Loucy (cell line): ENCODE measurements at regions not wholly inside any gene's neighbourhood (a gene's known extent, or its start where the extent isn't known, plus 50 kb on each side); places are given as distances from the start of the nearest gene placed in this dataset.

Source experiments
- H2AFZ ChIP-seq: fragments of 200-600 bp; sonication (generic); 2 replicates; pipeline ENCODE4 v1.6.0; 2016; ENCODE audit warnings: antibody characterized with exemption, mild to moderate bottlenecking, low read length, moderate library complexity
- H3F3A ChIP-seq: fragments of 200-600 bp; 2 replicates; pipeline ENCODE4 v1.6.0; 2016; ENCODE audit warnings: antibody characterized with exemption, low read depth, mild to moderate bottlenecking
- H3K27me3 ChIP-seq: fragments of 200-600 bp; sonication (generic); 2 replicates; pipeline ENCODE4 v1.6.1; 2014; ENCODE audit warnings: low read length, mild to moderate bottlenecking; ENCODE audit not compliant: insufficient read depth, poor library complexity, severe bottlenecking
- H3K36me3 ChIP-seq: fragments of 200-600 bp; sonication (generic); 2 replicates; pipeline ENCODE4 v1.6.1; 2016; ENCODE audit warnings: low read length; ENCODE audit not compliant: insufficient read depth
- H3K4me1 ChIP-seq: fragments of 200-600 bp; sonication (generic); 2 replicates; pipeline ENCODE4 v1.5.1; 2014; ENCODE audit warnings: low read length, mild to moderate bottlenecking; ENCODE audit not compliant: insufficient read depth, poor library complexity, severe bottlenecking
- H3K4me2 ChIP-seq: fragments of 200-600 bp; sonication (generic); 2 replicates; pipeline ENCODE4 v1.6.0; 2014; ENCODE audit warnings: antibody characterized with exemption, low read length, low read depth, mild to moderate bottlenecking; ENCODE audit not compliant: poor library complexity, severe bottlenecking
- H3K4me3 ChIP-seq: fragments of 200-600 bp; sonication (generic); 2 replicates; pipeline ENCODE4 v1.5.1; 2014; ENCODE audit warnings: low read length, mild to moderate bottlenecking, mixed read lengths; ENCODE audit not compliant: poor library complexity, severe bottlenecking
- H3K79me2 ChIP-seq: fragments of 200-600 bp; sonication (generic); 2 replicates; pipeline ENCODE4 v1.6.1; 2014; ENCODE audit warnings: low read length; ENCODE audit not compliant: insufficient read depth
- H3K9ac ChIP-seq: fragments of 200-600 bp; sonication (generic); 2 replicates; pipeline ENCODE4 v1.6.0; 2014; ENCODE audit warnings: mild to moderate bottlenecking, low read depth, low read length, moderate library complexity; ENCODE audit not compliant: poor library complexity, severe bottlenecking
- H3K9me2 ChIP-seq: fragments of 200-600 bp; sonication (generic); replicated peaks from 2 replicates; pipeline ENCODE4 v1.6.1; 2016; ENCODE audit warnings: low read depth, low read length, mixed read lengths
- H3K9me3 ChIP-seq: fragments of 200-600 bp; sonication (generic); 2 replicates; pipeline ENCODE4 v1.6.1; 2014; ENCODE audit warnings: mild to moderate bottlenecking, antibody characterized with exemption, low read length, low read depth; ENCODE audit not compliant: insufficient read depth
- H4K20me1 ChIP-seq: fragments of 200-600 bp; sonication (generic); 2 replicates; pipeline ENCODE4 v1.6.0; 2014; ENCODE audit warnings: antibody characterized with exemption, low read length, mild to moderate bottlenecking; ENCODE audit not compliant: insufficient read depth, poor library complexity, severe bottlenecking
- CTCF ChIP-seq: fragments of 200-600 bp; sonication (generic); conservative IDR thresholded peaks from 2 replicates; pipeline ENCODE4 v1.5.1; 2014; ENCODE audit warnings: mild to moderate bottlenecking, antibody characterized with exemption, low read length
- EZH2phosphoT487 ChIP-seq: fragments of 200-600 bp; IDR thresholded peaks from 2 replicates; pipeline ENCODE4 v1.6.1; 2018; ENCODE audit warnings: antibody characterized with exemption, mild to moderate bottlenecking, moderate library complexity, borderline replicate concordance

GRCh38 chr15:62782896-62783295, 259.7 kb upstream of the TPM1 start:
- no peak for TF ChIP-seq CTCF
- no peak for TF ChIP-seq EZH2phosphoT487

GRCh38 chr15:62783303-62783957, 259.1 kb upstream of the TPM1 start:
- Histone ChIP-seq H3K27me3 (no peaks in the 10 kb centered on the region), H3K4me1 (no peaks in the 10 kb centered on the region), H3K79me2 (no peaks in the 10 kb centered on the region), H3K9me2 (no peaks in the 10 kb centered on the region), H3F3A (no peaks in the 10 kb centered on the region), H3K4me2 (no peak overlapping the region), H3K4me3 (no peak overlapping the region), H4K20me1 (no peaks in the 10 kb centered on the region), H3K9me3 (no peaks in the 10 kb centered on the region), H2AFZ (no peak overlapping the region), H3K9ac (no peak overlapping the region), H3K36me3 (no peaks in the 10 kb centered on the region)
- TF ChIP-seq EZH2phosphoT487 (no peak), CTCF (no peak)

More at GRCh38 chr15:62782896-62783295, 259.7 kb upstream of the TPM1 start:
- H3K79me2 ChIP-seq, result no peaks in the 10 kb centered on the region
- H3K4me2 ChIP-seq, result no peak overlapping the region
- H3K9ac ChIP-seq, result no peak overlapping the region
- H3K4me3 ChIP-seq, result no peak overlapping the region
- H3K9me2 ChIP-seq, result no peaks in the 10 kb centered on the region
- H3F3A ChIP-seq, result no peaks in the 10 kb centered on the region
- no peak overlapping the region for H2AFZ ChIP-seq
- H3K9me3 ChIP-seq, result no peaks in the 10 kb centered on the region
- H3K36me3 ChIP-seq, result no peaks in the 10 kb centered on the region
- no peaks in the 10 kb centered on the region for H4K20me1 ChIP-seq
- no peaks in the 10 kb centered on the region for H3K27me3 ChIP-seq
- H3K4me1 ChIP-seq, result no peaks in the 10 kb centered on the region

GRCh38 chr15:62785881-62786828, 256.4 kb upstream of the TPM1 start:
- no peaks in the 10 kb centered on the region for H3K79me2 ChIP-seq
- no peak overlapping the region for H3K9ac ChIP-seq
- no peaks in the 10 kb centered on the region for H3K27me3 ChIP-seq
- no peaks in the 10 kb centered on the region for H3K9me3 ChIP-seq
- H3K9me2 ChIP-seq, result no peaks in the 10 kb centered on the region
- H3K36me3 ChIP-seq, result no peaks in the 10 kb centered on the region
- H3K4me3 ChIP-seq, result no peak overlapping the region
- H4K20me1 ChIP-seq, result no peaks in the 10 kb centered on the region
- H3K4me2 ChIP-seq, result no peak overlapping the region
- H3K4me1 ChIP-seq, result no peaks in the 10 kb centered on the region
- no peak overlapping the region for H2AFZ ChIP-seq
- TF ChIP-seq CTCF (no peak), EZH2phosphoT487 (no peak)
- no peaks in the 10 kb centered on the region for H3F3A ChIP-seq
